IMR-90 (cell line): ENCODE measurements at regions not wholly inside any gene's neighbourhood (a gene's known extent, or its start where the extent isn't known, plus 50 kb on each side); places are given as distances from the start of the nearest gene placed in this dataset.

Experiments
- CTCF ChIP-seq: conservative IDR thresholded peaks from 2 replicates; pipeline ENCODE4 v1.5.1; 2012; ENCODE audit warnings: mild to moderate bottlenecking, low read depth, low read length, improper control_type of control experiment
- MAFK ChIP-seq: IDR thresholded peaks from 2 replicates; pipeline ENCODE4 v1.6.1; 2012; ENCODE audit warnings: low read depth, low read length, improper control_type of control experiment
- POLR2A ChIP-seq: IDR thresholded peaks from 2 replicates; pipeline ENCODE4 v1.6.1; 2012; ENCODE audit warnings: mild to moderate bottlenecking, low read depth, low read length
- RCOR1 ChIP-seq: IDR thresholded peaks from 2 replicates; pipeline ENCODE4 v1.6.1; 2012; ENCODE audit warnings: mild to moderate bottlenecking, low read length, improper control_type of control experiment; ENCODE audit not compliant: insufficient replicate concordance
- SMC3 ChIP-seq: fragments of 150-350 bp; IDR thresholded peaks from 2 replicates; pipeline ENCODE4 v1.6.1; 2016; ENCODE audit warnings: low read depth, mild to moderate bottlenecking, antibody characterized with exemption, low read length, moderate library complexity

GRCh38 chr5:39505791-39506190, 81.0 kb upstream of the DAB2 start:
- TF ChIP-seq POLR2A (no peak), CTCF (no peak), RCOR1 (no peak), MAFK (no peak), SMC3 (no peak)
